HG03520 (cell line): ENCODE measurements at regions not wholly inside any gene's neighbourhood (a gene's known extent, or its start where the extent isn't known, plus 50 kb on each side); places are given as distances from the start of the nearest gene placed in this dataset.

Experiments used
- ATAC-seq: cut with Tn5 transposase; IDR thresholded peaks from one replicate; pipeline ENCODE4 v1.9.1; 2021; ENCODE audit warnings: mild to moderate bottlenecking, moderate library complexity; ENCODE audit not compliant: unreplicated experiment

- no peak for ATAC-seq
Observed at GRCh38 chr1:163875200-163875926, 553.6 kb downstream of the NUF2 start.

- ATAC-seq, result no peak
Observed at GRCh38 chr1:163875927-163876320, 554.2 kb downstream of the NUF2 start.

- no peak for ATAC-seq
Observed at GRCh38 chr1:163876546-163876945, 554.8 kb downstream of the NUF2 start.

GRCh38 chr1:163877016-163877415 is 555.3 kb downstream of the NUF2 start:
- no peak for ATAC-seq

GRCh38 chr1:163885510-163885909 is 563.8 kb downstream of the NUF2 start:
- no peak for ATAC-seq

- no peak for ATAC-seq
Observed at GRCh38 chr1:163896001-163896400, 574.2 kb downstream of the NUF2 start.

GRCh38 chr1:163897412-163898155 is 575.8 kb downstream of the NUF2 start:
- ATAC-seq, result no peak

GRCh38 chr1:163906283-163906682 is 584.5 kb downstream of the NUF2 start:
- ATAC-seq, result no peak

GRCh38 chr1:163912170-163912884 is 590.6 kb downstream of the NUF2 start:
- no peak for ATAC-seq

- ATAC-seq, result peak; percentile 53
Observed at GRCh38 chr1:163914785-163915413, 593.1 kb downstream of the NUF2 start.

- peak; percentile 72 for ATAC-seq
Observed at GRCh38 chr1:163922743-163923201, 601.0 kb downstream of the NUF2 start.

- no peak for ATAC-seq
Observed at GRCh38 chr1:163924041-163924440, 602.3 kb downstream of the NUF2 start.

GRCh38 chr1:163927493-163927892 is 605.7 kb downstream of the NUF2 start:
- ATAC-seq, result no peak

GRCh38 chr1:163928069-163928468 is 606.3 kb downstream of the NUF2 start:
- no peak for ATAC-seq

- no peak for ATAC-seq
Observed at GRCh38 chr1:163928651-163929050, 606.9 kb downstream of the NUF2 start.

- no peak for ATAC-seq
Observed at GRCh38 chr1:163932901-163933300, 611.1 kb downstream of the NUF2 start.

GRCh38 chr1:163933437-163933836 is 611.7 kb downstream of the NUF2 start:
- ATAC-seq, result no peak

- no peak for ATAC-seq
Observed at GRCh38 chr1:163935738-163936374, 614.1 kb downstream of the NUF2 start.

- no peak for ATAC-seq
Observed at GRCh38 chr1:163959622-163960021, 599.4 kb upstream of the PBX1 start.

GRCh38 chr1:163970151-163970550 is 588.8 kb upstream of the PBX1 start:
- ATAC-seq, result no peak

- no peak for ATAC-seq
Observed at GRCh38 chr1:163970699-163971098, 588.3 kb upstream of the PBX1 start.
